ENCODE measurements at regions not wholly inside any gene's neighbourhood (a gene's known extent, or its start where the extent isn't known, plus 50 kb on each side); places are given as distances from the start of the nearest gene placed in this dataset.

DNA sequence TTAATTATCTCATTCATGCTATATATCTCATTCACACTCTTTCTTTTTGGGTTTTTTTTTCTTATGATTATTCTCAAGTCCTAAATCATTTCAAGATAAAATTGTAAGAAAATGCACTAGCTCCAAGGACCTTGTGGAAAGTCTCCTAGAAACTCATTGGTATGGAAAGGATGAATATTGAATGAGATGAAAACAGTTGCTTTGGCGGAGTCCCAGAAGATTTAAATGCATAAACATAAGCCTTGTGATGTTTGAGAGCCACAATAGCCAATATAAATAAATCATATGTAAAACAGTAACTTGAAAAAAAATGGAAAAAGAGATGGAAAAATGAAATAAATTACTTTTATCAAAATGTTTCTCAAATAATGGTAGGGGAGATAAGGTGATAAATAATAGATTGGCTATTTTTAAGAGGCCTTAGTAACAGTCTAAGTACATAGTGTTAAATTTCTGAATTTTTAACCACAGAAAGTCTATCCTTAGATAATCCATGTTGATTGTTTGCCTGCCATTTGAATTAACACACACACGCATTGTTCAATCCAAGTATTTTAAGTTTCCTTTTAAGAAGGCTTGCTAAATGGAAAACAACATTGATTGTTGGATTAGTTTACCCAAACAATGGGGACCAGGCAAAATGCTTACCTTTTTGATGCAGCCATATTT, 81.1 kb upstream of the CD2AP start:
- Histone ChIP-seq H3K9ac (no peak overlapping the region), H3K9me2 (no peaks in the 10 kb centered on the region), H3K27ac (ENCODE audit: low read depth in 2 of 2, low read length in 1 of 2) (no peak overlapping the region), H3K27me3 (ENCODE audit: insufficient read depth) (no peaks in the 10 kb centered on the region; the same call in 1 of the 2 replicates), H3K79me2 (ENCODE audit: insufficient read depth) (no peaks in the 10 kb centered on the region), H2AFZ (ENCODE audit: low read depth) (no peak overlapping the region), H3K4me3 (ENCODE audit: low read depth in 2 of 2, low read length in 1 of 2) (no peak overlapping the region), H4K20me1 (ENCODE audit: insufficient read depth) (no peaks in the 10 kb centered on the region), H3K9me3 (no peaks in the 10 kb centered on the region), H3K36me3 (replicated peaks in 1 of 2; ENCODE audit: control insufficient read depth in 1 of 2, insufficient read depth in 2 of 2, low read length in 1 of 2) (no peaks in the 10 kb centered on the region), H3F3A (replicated peaks; ENCODE audit: insufficient read depth) (no peaks in the 10 kb centered on the region), H3K4me2 (no peak overlapping the region), H3K4me1 (ENCODE audit: control insufficient read depth in 1 of 2, insufficient read depth in 2 of 2, low read depth in 1 of 2, low read length in 1 of 2) (no peaks in the 10 kb centered on the region)
- WGBS (ENCODE audit: low lambda C conversion rate), result 25% methylated on average over 2 of the region's 2 CpGs
- no peak for DNase-seq
- no peak for TF ChIP-seq FOXJ3 (CRISPR knock-in tag; IDR thresholded peaks at IDR 0.05)
- no peak for TF ChIP-seq TEAD4 (IDR thresholded peaks at IDR 0.05; ENCODE audit: borderline replicate concordance, insufficient read depth)
- TF ChIP-seq JUND (IDR thresholded peaks at IDR 0.05), result no peak
- no peak for TF ChIP-seq RCOR1 (IDR thresholded peaks at IDR 0.05; ENCODE audit: low read length)
- TF ChIP-seq, protein P1, sequence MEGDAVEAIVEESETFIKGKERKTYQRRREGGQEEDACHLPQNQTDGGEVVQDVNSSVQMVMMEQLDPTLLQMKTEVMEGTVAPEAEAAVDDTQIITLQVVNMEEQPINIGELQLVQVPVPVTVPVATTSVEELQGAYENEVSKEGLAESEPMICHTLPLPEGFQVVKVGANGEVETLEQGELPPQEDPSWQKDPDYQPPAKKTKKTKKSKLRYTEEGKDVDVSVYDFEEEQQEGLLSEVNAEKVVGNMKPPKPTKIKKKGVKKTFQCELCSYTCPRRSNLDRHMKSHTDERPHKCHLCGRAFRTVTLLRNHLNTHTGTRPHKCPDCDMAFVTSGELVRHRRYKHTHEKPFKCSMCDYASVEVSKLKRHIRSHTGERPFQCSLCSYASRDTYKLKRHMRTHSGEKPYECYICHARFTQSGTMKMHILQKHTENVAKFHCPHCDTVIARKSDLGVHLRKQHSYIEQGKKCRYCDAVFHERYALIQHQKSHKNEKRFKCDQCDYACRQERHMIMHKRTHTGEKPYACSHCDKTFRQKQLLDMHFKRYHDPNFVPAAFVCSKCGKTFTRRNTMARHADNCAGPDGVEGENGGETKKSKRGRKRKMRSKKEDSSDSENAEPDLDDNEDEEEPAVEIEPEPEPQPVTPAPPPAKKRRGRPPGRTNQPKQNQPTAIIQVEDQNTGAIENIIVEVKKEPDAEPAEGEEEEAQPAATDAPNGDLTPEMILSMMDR (IDR thresholded peaks at IDR 0.05), result no peak
- no peak for TF ChIP-seq GATA2 (CRISPR knock-in tag; IDR thresholded peaks at IDR 0.05)
- ChIA-PET POLR2A (no interaction called here), CTCF (interaction anchor here (0.6 kb wide), 1 partner anchor 215 kb away, joined by 3 read pairs; no protein-coding TSS in a partner anchor)

DNA sequence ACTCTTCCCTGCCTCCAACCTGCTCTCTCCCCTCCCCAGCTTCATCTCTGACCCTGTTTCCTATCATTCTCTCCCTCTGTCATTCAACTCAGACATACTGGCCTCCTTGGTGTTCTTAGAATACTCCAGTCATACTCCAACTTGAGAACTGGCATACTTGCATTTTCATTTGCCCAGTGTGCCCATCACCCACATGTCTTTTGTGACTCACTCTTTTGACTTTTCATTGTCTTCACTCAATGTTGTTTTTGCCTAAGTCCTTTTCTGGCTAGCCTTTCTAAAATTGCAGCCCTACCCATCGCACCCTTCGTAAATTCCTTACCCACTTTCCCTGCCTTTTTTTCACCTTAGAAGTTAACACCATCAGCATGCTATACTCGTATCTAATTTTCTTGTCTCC, 77.0 kb upstream of the CD2AP start:
- Histone ChIP-seq H3K4me3 (ENCODE audit: low read depth in 2 of 2, low read length in 1 of 2) (no peak overlapping the region), H3K9me2 (no peaks in the 10 kb centered on the region), H3F3A (replicated peaks; ENCODE audit: insufficient read depth) (no peaks in the 10 kb centered on the region), H3K27me3 (ENCODE audit: insufficient read depth) (no peaks in the 10 kb centered on the region; the same call in 1 of the 2 replicates), H3K27ac (ENCODE audit: low read depth in 2 of 2, low read length in 1 of 2) (no peak overlapping the region), H3K9me3 (no peaks in the 10 kb centered on the region), H3K36me3 (replicated peaks in 1 of 2; ENCODE audit: control insufficient read depth in 1 of 2, insufficient read depth in 2 of 2, low read length in 1 of 2) (no peaks in the 10 kb centered on the region), H3K79me2 (ENCODE audit: insufficient read depth) (no peaks in the 10 kb centered on the region), H3K9ac (no peak overlapping the region), H3K4me1 (ENCODE audit: control insufficient read depth in 1 of 2, insufficient read depth in 2 of 2, low read depth in 1 of 2, low read length in 1 of 2) (no peaks in the 10 kb centered on the region), H4K20me1 (ENCODE audit: insufficient read depth) (no peaks in the 10 kb centered on the region), H3K4me2 (no peak overlapping the region), H2AFZ (ENCODE audit: low read depth) (no peak overlapping the region)
- ChIA-PET CTCF (interaction anchor here (0.9 kb wide), 1 partner anchor 14 kb away, joined by 3 read pairs; no protein-coding TSS in a partner anchor), POLR2A (no interaction called here)
- WGBS (ENCODE audit: low lambda C conversion rate), result 10% methylated on average over 3 of the region's 3 CpGs
- TF ChIP-seq FOXJ3 (CRISPR knock-in tag; IDR thresholded peaks at IDR 0.05), result no peak
- no peak for TF ChIP-seq PBX3 (IDR thresholded peaks at IDR 0.05)
- TF ChIP-seq, protein P2, sequence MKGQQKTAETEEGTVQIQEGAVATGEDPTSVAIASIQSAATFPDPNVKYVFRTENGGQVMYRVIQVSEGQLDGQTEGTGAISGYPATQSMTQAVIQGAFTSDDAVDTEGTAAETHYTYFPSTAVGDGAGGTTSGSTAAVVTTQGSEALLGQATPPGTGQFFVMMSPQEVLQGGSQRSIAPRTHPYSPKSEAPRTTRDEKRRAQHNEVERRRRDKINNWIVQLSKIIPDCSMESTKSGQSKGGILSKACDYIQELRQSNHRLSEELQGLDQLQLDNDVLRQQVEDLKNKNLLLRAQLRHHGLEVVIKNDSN (IDR thresholded peaks at IDR 0.05; ENCODE audit: borderline replicate concordance, low read depth), result no peak
- no peak for TF ChIP-seq MEF2A (IDR thresholded peaks at IDR 0.05; ENCODE audit: borderline replicate concordance, low read depth)
- no peak for TF ChIP-seq NRF1 (IDR thresholded peaks at IDR 0.05; ENCODE audit: low read depth, low read length)
- TF ChIP-seq TCF12 (IDR thresholded peaks at IDR 0.05), result no peak
- TF ChIP-seq, protein P3, sequence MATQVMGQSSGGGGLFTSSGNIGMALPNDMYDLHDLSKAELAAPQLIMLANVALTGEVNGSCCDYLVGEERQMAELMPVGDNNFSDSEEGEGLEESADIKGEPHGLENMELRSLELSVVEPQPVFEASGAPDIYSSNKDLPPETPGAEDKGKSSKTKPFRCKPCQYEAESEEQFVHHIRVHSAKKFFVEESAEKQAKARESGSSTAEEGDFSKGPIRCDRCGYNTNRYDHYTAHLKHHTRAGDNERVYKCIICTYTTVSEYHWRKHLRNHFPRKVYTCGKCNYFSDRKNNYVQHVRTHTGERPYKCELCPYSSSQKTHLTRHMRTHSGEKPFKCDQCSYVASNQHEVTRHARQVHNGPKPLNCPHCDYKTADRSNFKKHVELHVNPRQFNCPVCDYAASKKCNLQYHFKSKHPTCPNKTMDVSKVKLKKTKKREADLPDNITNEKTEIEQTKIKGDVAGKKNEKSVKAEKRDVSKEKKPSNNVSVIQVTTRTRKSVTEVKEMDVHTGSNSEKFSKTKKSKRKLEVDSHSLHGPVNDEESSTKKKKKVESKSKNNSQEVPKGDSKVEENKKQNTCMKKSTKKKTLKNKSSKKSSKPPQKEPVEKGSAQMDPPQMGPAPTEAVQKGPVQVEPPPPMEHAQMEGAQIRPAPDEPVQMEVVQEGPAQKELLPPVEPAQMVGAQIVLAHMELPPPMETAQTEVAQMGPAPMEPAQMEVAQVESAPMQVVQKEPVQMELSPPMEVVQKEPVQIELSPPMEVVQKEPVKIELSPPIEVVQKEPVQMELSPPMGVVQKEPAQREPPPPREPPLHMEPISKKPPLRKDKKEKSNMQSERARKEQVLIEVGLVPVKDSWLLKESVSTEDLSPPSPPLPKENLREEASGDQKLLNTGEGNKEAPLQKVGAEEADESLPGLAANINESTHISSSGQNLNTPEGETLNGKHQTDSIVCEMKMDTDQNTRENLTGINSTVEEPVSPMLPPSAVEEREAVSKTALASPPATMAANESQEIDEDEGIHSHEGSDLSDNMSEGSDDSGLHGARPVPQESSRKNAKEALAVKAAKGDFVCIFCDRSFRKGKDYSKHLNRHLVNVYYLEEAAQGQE (IDR thresholded peaks at IDR 0.05; ENCODE audit: low read depth, low read length), result no peak
- TF ChIP-seq RFX5 (IDR thresholded peaks at IDR 0.05; ENCODE audit: low read length), result no peak
- no peak for TF ChIP-seq SMC3 (IDR thresholded peaks at IDR 0.05; ENCODE audit: low read depth, low read length)
- no peak for TF ChIP-seq IRF3 (IDR thresholded peaks at IDR 0.05; ENCODE audit: low read depth, low read length)
- TF ChIP-seq FOSL2 (IDR thresholded peaks at IDR 0.05; ENCODE audit: borderline replicate concordance, low read depth), result no peak
- TF ChIP-seq YY1 (IDR thresholded peaks at IDR 0.05; ENCODE audit: low read depth), result no peak
- DNase-seq, result no peak
